Neural progenitor cell (in vitro differentiated cells): ENCODE measurements at regions not wholly inside any gene's neighbourhood (a gene's known extent, or its start where the extent isn't known, plus 50 kb on each side); places are given as distances from the start of the nearest gene placed in this dataset.

Experiments
- CTCF ChIP-seq: fragments of 200-600 bp; sonication (generic); IDR thresholded peaks from 2 replicates; pipeline ENCODE4 v1.5.1; 2017; ENCODE audit warnings: antibody characterized with exemption, mild to moderate bottlenecking
- EZH2 ChIP-seq: fragments of 200-600 bp; sonication (generic); IDR thresholded peaks from 2 replicates; pipeline ENCODE4 v1.6.1; 2017; ENCODE audit warnings: antibody characterized with exemption, mild to moderate bottlenecking, moderate library complexity
- EZH2phosphoT487 ChIP-seq: fragments of 200-600 bp; sonication (generic); IDR thresholded peaks from 2 replicates; pipeline ENCODE4 v1.6.1; 2017; ENCODE audit warnings: antibody characterized with exemption

- TF ChIP-seq CTCF (no peak), EZH2 (no peak), EZH2phosphoT487 (no peak)
These were observed 59.6 kb upstream of the RASSF6 start for GRCh38 chr4:73679836-73680235.
